ENCODE measurements at regions not wholly inside any gene's neighbourhood (a gene's known extent, or its start where the extent isn't known, plus 50 kb on each side); places are given as distances from the start of the nearest gene placed in this dataset.

DNA sequence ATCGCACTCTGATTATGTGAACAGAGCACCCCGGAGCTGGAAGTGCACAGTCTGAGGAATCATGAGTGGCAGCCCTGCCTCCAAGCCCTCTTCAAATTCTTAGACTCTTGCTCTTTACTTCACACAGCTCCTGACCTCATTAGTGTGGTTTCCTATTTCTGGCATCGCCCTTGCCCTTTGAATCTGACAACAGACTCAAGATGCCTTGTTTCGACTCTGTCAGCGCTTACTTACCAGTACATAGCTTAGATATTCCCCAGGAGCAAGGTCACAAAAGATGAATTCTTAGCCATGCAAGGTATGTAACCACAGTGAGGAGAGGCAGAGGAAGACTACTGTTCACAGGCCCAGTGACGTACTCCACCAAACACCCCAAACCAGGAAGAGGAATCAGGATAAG is 167.2 kb downstream of the KDR start:
- TF ChIP-seq, protein P1, sequence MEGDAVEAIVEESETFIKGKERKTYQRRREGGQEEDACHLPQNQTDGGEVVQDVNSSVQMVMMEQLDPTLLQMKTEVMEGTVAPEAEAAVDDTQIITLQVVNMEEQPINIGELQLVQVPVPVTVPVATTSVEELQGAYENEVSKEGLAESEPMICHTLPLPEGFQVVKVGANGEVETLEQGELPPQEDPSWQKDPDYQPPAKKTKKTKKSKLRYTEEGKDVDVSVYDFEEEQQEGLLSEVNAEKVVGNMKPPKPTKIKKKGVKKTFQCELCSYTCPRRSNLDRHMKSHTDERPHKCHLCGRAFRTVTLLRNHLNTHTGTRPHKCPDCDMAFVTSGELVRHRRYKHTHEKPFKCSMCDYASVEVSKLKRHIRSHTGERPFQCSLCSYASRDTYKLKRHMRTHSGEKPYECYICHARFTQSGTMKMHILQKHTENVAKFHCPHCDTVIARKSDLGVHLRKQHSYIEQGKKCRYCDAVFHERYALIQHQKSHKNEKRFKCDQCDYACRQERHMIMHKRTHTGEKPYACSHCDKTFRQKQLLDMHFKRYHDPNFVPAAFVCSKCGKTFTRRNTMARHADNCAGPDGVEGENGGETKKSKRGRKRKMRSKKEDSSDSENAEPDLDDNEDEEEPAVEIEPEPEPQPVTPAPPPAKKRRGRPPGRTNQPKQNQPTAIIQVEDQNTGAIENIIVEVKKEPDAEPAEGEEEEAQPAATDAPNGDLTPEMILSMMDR (IDR thresholded peaks at IDR 0.05): no peak
- Histone ChIP-seq H3K9me3 (no peaks in the 10 kb centered on the region), H3K36me3 (no peaks in the 10 kb centered on the region), H3K27ac (no peak overlapping the region), H3K4me1 (no peaks in the 10 kb centered on the region), H3K4me3 (no peak overlapping the region), H3K27me3 (ENCODE audit: low read depth) (no peaks in the 10 kb centered on the region)
- DNase-seq: no peak
- intact Hi-C loops (cut with DNase I): no loop called here
- peak in 1 of 2 donors; percentile 54 for ATAC-seq

DNA sequence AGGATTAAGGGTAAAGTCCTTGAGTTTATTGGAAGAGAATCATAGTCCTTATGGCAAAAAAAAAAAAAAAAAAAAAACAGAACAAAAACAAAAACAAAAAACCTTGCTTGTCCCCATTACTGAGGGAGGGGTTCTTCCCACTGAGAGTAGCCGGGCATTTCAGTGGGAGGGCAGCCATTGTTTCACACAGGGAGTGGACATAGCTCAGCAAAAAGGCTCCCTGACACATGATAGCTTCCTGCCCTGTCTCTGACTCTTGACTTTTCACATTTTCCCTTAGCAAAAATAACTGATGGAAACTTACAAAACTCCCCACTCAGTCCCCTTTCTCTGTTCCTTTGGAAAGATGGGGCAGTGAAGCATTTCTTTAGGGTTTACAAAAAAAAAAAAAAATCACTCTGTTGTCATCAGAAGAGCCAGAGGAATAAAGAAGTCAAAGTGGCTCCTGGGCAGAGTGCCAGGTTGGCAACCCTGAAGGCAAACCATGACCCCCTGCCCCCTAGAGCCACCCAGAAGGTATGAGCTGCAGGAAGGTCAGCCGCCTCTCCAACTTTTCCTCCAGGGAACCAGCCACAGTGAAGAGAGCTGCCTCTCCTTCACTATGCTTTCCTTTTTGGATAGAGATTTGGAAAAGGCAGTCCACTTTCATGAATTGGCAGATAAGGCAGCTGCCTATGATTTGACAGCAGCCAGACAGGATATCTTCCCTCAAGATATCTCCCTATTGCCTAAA is 170.6 kb downstream of the KDR start:
- no peaks in the 10 kb centered on the region for H3K4me1 ChIP-seq
- no peaks in the 10 kb centered on the region for H3K9me3 ChIP-seq
- no peak overlapping the region for H3K27ac ChIP-seq
- no peaks in the 10 kb centered on the region for H3K36me3 ChIP-seq
- H3K4me3 ChIP-seq: no peak overlapping the region
- intact Hi-C loops (cut with DNase I): no loop called here
- no peaks in the 10 kb centered on the region for H3K27me3 ChIP-seq (ENCODE audit: low read depth)
- TF ChIP-seq, protein P1 (IDR thresholded peaks at IDR 0.05): no peak
- ATAC-seq (no peak), DNase-seq (no peak)

DNA sequence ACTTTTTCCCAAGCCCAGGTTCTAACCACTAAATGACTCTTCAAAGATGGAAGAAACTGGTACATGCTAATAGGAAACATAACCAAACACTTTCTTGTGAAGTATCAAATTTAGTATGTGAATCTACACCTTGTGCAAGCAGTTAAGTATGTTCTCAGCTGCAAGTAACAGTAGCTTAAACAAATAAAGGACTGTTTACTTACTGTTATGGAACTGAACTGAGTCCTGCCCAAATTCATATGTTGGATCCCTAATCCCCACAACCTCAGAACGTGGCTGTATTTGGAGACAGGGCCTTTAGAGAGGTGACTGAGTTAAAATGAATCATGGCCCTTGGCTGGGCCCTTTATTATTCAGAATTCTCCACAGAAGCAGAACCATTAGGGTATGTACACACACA is 178.7 kb downstream of the KDR start:
- no peaks in the 10 kb centered on the region for H3K27me3 ChIP-seq (ENCODE audit: low read depth)
- no peak for DNase-seq
- H3K4me3 ChIP-seq: no peak overlapping the region
- H3K36me3 ChIP-seq: no peaks in the 10 kb centered on the region
- H3K9me3 ChIP-seq: no peaks in the 10 kb centered on the region
- peak in 1 of 2 donors; percentile 36 for ATAC-seq
- TF ChIP-seq, protein P1 (IDR thresholded peaks at IDR 0.05): no peak
- H3K27ac ChIP-seq: no peak overlapping the region
- intact Hi-C loops (cut with DNase I): no loop called here
- peaks cover 3% of the 10 kb centered on the region for H3K4me1 ChIP-seq

DNA sequence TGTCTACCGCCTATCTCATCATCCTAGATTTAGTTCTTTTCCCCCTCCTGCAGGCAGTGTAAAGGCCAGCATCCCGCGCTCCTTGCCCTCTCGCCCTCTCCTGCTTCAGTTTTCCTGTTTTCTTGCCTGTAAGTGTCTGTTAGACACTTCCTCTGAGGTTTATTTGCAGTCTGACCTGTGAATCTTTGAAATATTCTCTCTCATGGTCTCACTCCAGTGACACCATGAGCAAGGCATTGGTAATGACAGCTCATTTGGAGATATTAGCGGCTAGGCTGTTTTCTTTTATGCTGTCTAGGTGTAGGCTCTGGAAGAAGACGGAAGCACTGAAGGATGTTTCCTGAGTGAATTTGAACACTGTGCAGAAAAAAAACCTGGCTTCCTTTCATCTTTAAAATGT is 179.6 kb downstream of the KDR start:
- no peak overlapping the region for H3K4me3 ChIP-seq
- no peaks in the 10 kb centered on the region for H3K27me3 ChIP-seq (ENCODE audit: low read depth)
- no peak overlapping the region for H3K27ac ChIP-seq
- H3K9me3 ChIP-seq: no peaks in the 10 kb centered on the region
- TF ChIP-seq, protein P1 (IDR thresholded peaks at IDR 0.05): no peak
- DNase-seq (no peak), ATAC-seq (no peak)
- intact Hi-C loops (cut with DNase I): no loop called here
- H3K36me3 ChIP-seq: no peaks in the 10 kb centered on the region
- H3K4me1 ChIP-seq: peaks cover 11% of the 10 kb centered on the region

DNA sequence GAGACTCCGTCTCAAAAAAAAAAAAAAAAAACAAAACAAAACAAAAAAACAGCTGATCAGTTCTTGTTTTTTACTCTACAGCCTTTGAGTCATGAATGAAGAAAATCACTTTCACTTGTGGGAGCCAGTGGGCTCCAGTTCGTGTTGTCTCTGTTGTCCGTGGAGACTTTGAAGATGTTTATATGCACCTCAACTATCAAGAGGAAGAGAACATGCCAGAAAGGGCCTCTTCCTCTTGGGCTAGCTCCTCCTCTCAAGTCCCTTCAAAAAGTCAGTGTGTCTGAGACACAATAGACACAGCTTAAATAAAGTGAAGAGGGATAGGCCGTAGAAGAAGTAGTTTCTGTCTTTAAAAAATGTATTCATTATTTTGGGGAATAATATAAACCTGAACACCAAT is 182.7 kb downstream of the KDR start:
- Histone ChIP-seq H3K27me3 (ENCODE audit: low read depth) (no peaks in the 10 kb centered on the region), H3K9me3 (no peaks in the 10 kb centered on the region), H3K27ac (no peak overlapping the region), H3K4me3 (no peak overlapping the region), H3K36me3 (no peaks in the 10 kb centered on the region), H3K4me1 (peaks cover 12% of the 10 kb centered on the region)
- TF ChIP-seq, protein P1 (IDR thresholded peaks at IDR 0.05): no peak
- intact Hi-C loops (cut with DNase I): no loop called here
- ATAC-seq: no peak
- no peak for DNase-seq

Data from lower lobe of right lung (tissue), 2 donors.